ENCODE measurements at regions not wholly inside any gene's neighbourhood (a gene's known extent, or its start where the extent isn't known, plus 50 kb on each side); places are given as distances from the start of the nearest gene placed in this dataset.

DNA sequence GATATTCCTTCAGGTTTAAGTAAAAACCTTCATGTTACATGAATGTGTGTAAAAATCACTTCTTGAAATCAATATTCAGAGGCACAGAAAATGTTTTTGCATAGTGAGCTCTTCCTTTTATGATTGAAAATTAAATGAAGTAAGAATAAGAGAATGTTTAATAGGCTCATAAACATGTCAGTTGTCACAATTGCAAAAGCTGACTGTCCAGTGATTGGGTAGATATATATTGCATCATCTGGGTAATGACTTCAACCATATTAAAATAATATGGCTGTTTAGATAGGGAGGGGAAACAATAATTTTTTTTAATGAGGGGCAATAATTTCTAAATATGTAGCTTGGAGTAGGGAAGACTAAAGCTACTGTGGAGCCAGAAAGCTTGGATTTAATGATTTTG is 529.8 kb upstream of the GOLIM4 start:
- no peak for TF ChIP-seq CTCF (IDR thresholded peaks at IDR 0.05; ENCODE audit: borderline replicate concordance, extremely low read depth, low read length, poor library complexity, severe bottlenecking)
- no peak for TF ChIP-seq EZH2 (IDR thresholded peaks at IDR 0.05; ENCODE audit: borderline replicate concordance, low read depth, low read length, severe bottlenecking)
